ENCODE measurements at regions not wholly inside any gene's neighbourhood (a gene's known extent, or its start where the extent isn't known, plus 50 kb on each side); places are given as distances from the start of the nearest gene placed in this dataset.
"Not testable (repeated sequence)": the region's sequence is repeated elsewhere in the genome, so short reads cannot be mapped to it uniquely, and the experiment has no call there.

DNA sequence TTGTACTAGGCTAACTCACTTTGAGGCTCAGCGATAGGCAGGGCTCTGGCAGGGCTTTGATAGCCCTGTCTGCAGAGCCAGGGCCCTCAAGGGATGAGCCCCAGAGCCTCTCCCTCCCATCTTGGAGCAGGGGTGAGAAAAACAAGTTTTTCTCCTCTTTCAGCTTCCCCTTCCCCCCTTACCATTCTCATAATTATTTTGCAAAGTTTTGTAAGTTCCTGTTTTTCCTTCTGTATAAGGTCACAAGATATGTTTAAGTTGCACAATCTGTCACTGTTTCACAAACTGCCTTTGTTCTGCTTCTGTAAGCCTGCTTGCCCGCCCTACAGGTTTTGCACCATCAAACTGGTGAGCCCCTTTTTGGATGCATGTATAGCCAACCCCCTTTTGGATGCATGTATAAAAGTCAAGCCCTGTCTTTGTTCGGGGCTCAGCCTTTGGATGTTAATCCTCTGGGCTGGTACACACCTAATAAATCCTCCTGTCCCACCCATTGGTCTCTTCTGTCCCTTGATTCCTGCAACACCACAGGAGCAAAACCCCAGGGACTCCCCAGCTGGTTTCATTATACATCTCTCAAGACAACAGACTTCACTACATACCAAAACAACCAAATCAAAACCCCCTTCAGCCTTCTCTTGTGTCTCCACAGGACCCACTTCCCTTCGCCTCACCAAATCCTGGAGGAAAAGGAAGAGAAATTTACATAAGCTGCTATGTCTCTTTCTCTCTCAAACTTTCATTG, 52.5 kb upstream of the RESF1 start:
- DNase-seq (ENCODE audit: extremely low read depth, low read depth, low spot score): no peak

- no peak for DNase-seq (ENCODE audit: extremely low read depth, low read depth, low spot score)
Observed at GRCh38 chr12:31903025-31903424, 56.2 kb upstream of the RESF1 start.

DNA sequence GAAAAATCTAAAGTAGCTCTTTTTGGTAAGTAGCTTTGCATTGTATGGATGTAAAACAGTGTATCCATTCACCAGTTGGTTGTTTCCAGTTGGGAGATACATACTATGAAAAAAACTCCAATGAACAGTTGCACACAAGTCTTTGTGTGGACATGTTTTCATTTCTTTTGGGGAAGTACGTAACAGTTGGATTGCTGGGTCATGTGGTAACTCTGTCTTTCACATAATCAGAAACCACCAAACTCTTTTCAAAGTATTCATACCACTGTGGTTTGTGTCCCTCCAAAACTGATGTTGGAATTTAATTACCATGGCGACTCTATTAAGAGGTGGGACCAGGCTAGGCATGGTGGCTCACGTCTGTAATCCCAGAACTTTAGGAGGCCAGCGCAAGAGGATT, 58.9 kb upstream of the RESF1 start:
- no peak for DNase-seq (ENCODE audit: extremely low read depth, low read depth, low spot score)

DNA sequence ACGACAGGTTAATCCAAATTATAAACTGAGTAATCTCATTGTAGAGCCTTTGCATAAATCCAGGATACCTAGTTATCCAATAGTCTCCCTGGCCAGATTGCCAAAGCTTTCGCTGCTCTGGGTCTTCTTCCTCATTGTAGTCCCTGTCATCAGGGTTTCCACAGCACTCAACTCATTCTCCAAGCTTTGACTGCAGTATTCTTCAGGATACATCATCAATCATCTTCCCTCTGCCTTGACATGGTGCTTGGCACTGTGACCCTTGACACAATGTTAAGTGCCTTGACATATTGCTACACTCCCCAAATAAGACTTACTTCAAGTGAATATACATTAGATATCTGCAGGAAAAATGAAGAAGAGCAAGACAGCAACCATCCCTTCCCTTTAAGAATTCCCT, 60.1 kb upstream of the RESF1 start:
- no peak for DNase-seq (ENCODE audit: extremely low read depth, low read depth, low spot score)

- DNase-seq (ENCODE audit: extremely low read depth, low read depth, low spot score): no peak
Observed at GRCh38 chr12:31897781-31898503, 61.3 kb upstream of the RESF1 start.

DNA sequence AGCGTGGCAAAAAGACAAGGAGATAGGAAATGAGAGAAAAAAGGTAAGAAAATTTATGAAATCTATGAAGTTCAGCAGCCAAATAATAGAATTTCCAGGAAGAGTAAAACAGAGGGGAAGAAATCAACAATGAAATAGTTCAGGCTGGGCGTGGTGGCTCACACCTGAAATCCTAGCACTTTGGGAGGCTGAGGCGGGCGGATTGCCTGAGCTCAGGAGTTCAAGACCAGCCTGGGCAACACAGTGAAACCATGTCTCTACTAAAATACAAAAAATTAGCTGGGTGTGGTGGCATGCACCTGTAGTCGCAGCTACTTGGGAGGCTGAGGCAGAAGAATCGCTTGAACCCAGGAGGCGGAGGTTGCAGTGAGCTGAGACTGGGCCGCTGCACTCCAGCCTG, 62.1 kb upstream of the RESF1 start:
- not testable (repeated sequence) for DNase-seq (ENCODE audit: extremely low read depth, low read depth, low spot score)

- DNase-seq (ENCODE audit: extremely low read depth, low read depth, low spot score): no peak
Observed at GRCh38 chr12:31896514-31897039, 62.6 kb upstream of the RESF1 start.

DNA sequence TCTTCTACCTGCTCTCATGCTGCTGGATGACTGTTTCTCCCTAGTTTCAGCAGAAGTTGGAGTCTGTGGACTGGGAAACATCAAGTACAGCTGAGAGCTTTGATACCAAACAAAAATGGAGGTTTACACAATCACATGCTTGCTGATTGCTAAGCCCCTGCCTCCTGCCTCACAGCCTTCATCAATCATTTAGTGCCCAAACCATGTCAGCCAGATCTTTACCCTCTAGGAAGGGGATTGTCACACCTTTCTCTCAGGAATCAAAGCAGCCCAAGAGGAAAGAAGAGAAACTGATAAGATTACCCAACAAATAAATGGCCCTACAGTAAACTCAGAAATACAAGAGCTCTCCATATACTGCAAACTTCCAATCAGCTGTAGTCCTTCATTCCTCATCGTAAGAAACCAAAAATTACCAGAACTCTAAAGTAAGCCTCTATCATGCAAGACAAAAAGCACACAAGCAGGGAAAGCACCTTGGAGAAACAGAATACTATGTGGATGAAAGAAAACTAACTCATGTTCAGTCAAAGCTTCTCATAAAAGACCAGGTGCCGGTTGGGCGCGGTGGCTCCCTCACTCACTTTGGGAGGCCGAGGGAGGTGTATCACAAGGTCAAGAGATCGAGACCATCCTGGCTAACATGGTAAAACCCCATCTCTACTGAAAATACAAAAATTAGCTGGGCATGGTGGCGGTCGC, 63.6 kb upstream of the RESF1 start:
- DNase-seq (ENCODE audit: extremely low read depth, low read depth, low spot score): no peak

DNA sequence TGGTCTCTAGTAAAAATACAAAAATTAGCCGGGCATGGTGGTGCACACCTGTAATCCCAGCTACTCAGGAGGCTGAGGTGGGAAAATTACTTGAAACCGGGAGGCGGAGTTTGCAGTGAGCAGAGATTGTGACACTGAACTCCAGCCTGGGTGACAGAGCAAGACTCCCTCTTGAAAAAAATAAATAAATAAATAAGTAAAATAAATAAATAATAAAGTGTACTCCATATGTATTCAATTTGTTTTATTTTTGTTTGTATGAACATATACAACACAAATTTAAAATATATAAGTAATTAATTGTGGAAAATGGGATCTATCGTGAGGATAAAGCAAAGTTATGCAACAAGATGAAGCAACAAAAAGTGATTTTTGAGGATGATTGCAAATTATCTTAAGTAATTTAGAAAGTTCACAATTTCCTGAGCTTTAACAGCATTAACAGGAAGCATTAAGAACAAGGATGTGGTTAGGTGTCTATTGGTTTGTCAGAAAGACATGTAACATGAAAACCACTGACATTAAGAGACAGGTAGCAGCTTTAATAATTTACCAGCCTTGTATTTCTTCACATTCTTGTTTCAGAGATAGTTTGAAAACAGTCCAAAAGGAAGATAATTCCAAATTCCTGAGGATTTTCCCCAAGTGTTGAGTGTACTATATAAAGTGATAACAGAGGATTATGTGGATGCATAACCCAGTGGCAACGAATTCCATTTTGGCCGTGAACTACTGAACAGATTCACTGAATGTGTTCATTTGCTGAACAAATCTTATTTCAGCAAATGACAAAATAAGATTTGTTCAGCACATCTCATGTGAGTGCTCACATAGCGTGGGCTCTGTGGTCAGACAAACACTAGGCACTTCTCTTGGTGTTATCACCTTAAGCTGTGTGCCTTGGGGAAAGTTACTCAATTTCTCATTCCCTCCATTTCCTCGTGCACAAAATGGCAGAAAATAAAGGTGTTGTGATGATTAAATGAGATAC, 68.6 kb upstream of the RESF1 start:
- no peak for DNase-seq (ENCODE audit: extremely low read depth, low read depth, low spot score)

DNA sequence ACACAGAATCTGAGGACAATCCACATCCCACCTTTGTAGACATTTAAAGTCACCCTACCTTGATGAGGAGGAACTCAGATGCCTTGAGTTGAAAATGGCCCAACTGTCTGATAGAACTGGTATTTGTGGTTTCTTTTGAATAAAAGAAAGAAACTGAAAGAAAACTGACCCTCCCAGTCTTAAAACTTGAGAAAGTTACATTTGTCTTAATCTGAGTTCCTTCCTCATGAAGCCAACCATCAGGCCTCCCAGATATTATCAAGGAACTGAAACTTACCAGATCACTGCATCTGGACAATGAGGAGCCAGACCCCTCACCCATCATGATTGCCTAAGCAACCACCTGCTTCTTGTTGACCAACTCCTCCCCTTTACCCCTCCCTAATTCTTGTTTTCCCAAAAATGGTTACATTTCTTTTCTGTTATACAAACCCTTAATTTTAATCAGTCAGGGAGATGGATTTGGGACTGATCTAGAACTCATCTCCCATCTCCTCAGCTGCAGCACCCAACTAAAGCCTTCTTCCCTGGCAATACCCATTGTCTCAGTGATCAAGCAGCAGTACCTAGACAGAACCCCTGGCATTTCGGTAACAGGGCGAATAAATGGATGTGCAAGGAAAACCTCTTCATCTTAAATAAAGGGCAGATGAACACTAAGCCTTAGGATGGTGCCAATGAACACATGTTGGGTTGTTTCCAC, 72.0 kb upstream of the RESF1 start:
- no peak for DNase-seq (ENCODE audit: extremely low read depth, low read depth, low spot score)

DNA sequence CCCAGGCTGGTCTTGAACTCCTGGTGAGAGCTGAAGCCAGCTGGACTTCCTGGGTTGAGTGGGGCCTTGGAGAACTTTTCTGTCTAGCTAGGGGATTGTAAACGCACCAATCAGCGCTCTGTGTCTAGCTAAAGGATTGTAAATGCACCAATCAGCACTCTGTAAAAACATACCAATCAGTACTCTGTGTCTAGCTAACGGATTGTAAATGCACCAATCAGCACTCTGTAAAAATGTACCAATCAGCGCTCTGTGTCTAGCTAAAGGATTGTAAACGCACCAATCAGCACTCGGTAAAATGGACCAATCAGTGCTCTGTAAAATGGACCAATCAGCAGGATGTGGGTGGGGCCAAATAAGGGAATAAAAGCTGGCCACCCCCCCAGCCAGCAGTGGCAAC, 76.5 kb upstream of the RESF1 start:
- not testable (repeated sequence) for DNase-seq (ENCODE audit: extremely low read depth, low read depth, low spot score)

- no peak for DNase-seq (ENCODE audit: extremely low read depth, low read depth, low spot score)
Observed at GRCh38 chr12:31880340-31880739, 78.9 kb upstream of the RESF1 start.

DNA sequence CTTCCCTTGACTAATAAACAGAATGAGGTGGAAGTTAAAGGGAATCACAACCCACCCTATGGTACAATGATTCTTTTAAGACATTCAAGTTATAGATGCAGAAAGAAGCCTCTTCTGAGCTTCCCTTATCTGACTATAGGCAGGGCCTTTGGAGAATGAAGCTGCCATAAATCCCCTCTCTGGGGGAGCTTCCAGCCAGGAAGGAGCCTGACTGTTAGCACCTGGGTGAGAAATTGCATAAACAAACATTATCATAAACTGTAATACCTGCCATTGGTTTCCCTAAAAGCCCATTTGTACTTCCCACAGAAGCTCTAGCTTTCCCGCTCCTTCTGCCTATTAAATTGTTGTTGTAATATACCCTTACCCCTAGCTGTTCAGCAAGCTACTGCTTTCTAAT, 81.3 kb upstream of the RESF1 start:
- DNase-seq (ENCODE audit: extremely low read depth, low read depth, low spot score): no peak

- no peak for DNase-seq (ENCODE audit: extremely low read depth, low read depth, low spot score)
Observed at GRCh38 chr12:31876568-31877424, 82.4 kb upstream of the RESF1 start.

GRCh38 chr12:31875609-31875964, 83.6 kb upstream of the RESF1 start:
- no peak for DNase-seq (ENCODE audit: extremely low read depth, low read depth, low spot score)

DNA sequence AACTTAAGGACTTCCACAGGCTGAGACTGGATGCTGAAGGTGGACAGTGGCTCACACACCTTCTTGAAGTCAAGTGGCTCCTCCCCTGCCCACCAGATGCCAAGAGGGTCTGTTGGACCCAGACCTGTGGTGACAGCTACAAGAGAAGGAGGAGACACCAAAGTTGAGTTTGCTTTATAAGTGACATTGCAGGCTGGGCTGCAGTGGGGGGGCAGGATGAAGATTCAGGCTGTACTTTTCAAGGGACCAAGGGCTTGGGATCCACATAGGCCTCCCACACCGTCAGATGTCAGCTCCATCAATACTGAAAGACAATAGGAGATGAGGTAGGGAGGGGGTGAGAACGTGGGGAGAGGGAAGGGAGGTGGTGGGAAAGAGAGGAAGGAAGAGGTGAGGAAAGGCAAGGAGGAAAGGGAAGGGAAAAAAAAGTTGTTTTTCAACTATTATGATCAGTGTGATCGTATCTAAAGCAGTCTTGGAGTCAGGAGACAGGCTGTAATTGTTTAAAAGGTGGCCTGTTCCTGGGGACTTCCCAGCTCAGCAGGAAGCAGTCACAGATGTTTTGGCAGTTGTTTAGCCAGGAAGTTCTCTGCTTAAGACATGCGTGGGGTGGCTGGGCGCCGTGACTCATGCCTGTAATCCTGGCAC, 84.1 kb upstream of the RESF1 start:
- peak; percentile 85 for DNase-seq (ENCODE audit: extremely low read depth, low read depth, low spot score)

DNA sequence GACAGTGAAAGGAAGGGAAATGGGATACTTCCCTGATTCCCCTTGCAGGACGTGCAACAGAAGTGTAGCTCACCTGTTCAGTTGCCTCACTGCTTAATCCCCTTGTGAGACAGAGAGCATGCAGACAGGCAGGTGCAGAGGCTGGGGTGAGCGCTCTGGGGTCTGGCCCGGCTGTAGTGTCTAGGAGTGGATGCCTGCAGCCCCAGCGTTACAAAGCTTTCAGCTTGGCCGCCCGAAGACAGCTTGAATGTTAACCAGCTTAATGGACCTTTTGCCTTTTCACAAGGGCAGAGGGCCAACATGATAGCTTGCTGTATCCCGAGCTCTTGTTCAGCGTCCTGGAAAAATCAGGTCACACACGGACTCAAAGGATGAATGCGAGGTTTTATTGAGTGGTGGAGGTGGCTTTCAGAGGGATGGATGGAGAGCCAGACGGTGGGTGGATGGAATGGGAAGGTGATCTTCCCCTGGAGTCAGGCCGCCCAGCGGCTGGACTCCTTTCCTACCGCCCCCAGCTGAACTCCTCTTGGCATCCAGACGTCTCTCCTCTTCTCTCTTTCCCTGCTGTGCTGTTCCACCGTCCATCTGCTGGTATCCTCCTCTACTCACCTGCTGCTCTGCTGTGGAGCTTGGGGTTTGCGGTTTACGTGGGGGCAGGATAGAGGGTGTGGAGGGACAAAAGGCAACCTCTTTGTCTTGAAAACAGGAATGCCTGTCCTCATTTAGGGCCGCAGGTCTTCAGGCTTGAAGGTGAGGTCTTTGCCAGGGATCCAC, 86.2 kb upstream of the RESF1 start:
- DNase-seq (ENCODE audit: extremely low read depth, low read depth, low spot score): no peak

DNA sequence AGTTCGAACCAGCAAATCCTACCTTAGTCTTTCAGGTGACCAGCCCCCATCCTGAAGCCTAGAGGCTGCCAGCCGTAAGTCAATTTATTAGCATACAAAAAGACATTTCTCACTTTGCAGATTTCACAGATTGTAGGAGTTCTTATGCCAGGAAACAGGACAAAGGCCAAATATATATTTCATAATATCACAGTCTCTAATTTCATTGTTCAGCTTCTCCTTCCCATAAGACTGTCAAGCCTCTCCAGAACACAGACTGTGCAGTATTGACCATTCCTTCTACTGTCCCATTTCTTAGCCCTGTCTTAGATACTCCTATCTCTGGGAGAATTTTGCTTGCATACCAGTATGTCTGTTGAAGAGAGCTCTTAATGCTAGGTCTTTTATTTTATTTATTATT, 89.2 kb upstream of the RESF1 start:
- no peak for DNase-seq (ENCODE audit: extremely low read depth, low read depth, low spot score)

All from glomerular endothelial cell (primary cell).